Prostate gland (tissue), 2 donors: ENCODE measurements at regions not wholly inside any gene's neighbourhood (a gene's known extent, or its start where the extent isn't known, plus 50 kb on each side); places are given as distances from the start of the nearest gene placed in this dataset.
"Not testable (repeated sequence)": the region's sequence is repeated elsewhere in the genome, so short reads cannot be mapped to it uniquely, and the experiment has no call there.

Experiments used
- CTCF ChIP-seq, 4 experiments: fragments of 200-600 bp in 2 of 4; fragments of 450-650 bp in 2 of 4; sonication (generic) in 2 of 4; IDR thresholded peaks; 1 replicate in 3 of 4; 2 replicates in 1 of 4; pipeline ENCODE4 v1.5.1; 2016 to 2019; ENCODE audit warnings: antibody characterized with exemption in 4 of 4, mild to moderate bottlenecking in 2 of 4, moderate library complexity in 2 of 4
- POLR2A ChIP-seq: fragments of 450-650 bp; IDR thresholded peaks from one replicate; pipeline ENCODE4 v1.6.1; 2016; ENCODE audit warnings: antibody characterized with exemption, mild to moderate bottlenecking
- POLR2AphosphoS5 ChIP-seq: sonication (generic); formaldehyde crosslinking; IDR thresholded peaks from one replicate; pipeline ENCODE4 v1.6.1; 2017; ENCODE audit warnings: antibody characterized with exemption

- not testable (repeated sequence) for TF ChIP-seq CTCF (IDR thresholded peaks at IDR 0.05); POLR2A; POLR2AphosphoS5
These were observed 50.6 kb upstream of the MYL10 start for GRCh38 chr7:101679653-101680173.
